ENCODE measurements at regions not wholly inside any gene's neighbourhood (a gene's known extent, or its start where the extent isn't known, plus 50 kb on each side); places are given as distances from the start of the nearest gene placed in this dataset.

DNA sequence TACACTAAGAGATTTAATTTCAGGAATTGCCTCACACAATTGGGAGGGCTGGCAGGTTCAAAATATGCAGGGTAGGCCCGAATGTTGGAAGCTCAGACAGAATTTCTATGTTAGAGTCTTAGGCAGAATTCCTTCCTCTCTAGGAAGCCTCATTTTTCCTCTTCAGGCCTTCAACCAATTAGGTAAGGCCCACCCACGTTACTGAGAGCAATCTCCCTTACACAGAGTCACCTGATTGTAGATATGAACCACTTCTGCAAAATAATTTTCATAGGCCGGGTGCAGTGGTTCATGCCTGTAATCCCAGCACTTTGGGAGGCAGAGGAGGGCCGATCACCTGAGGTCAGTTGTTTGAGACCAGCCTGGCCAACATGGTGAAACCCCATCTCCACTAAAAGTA lies 50.2 kb upstream of the HIVEP1 start:
- ChIA-PET CTCF (no interaction called here), POLR2A (no interaction called here)
- intact Hi-C loops (cut with micrococcal nuclease), result no loop called here
- Mint-ChIP-seq H3K27me3 (no peaks in the 10 kb centered on the region), H3K9me3 (peaks cover under 1% of the 10 kb centered on the region), H3K36me3 (no peaks in the 10 kb centered on the region), H3K27ac (no peak overlapping the region), H3K4me1 (ENCODE audit: low read depth) (no peaks in the 10 kb centered on the region), H3K4me3 (no peak overlapping the region)
- DNase-seq, result no peak

DNA sequence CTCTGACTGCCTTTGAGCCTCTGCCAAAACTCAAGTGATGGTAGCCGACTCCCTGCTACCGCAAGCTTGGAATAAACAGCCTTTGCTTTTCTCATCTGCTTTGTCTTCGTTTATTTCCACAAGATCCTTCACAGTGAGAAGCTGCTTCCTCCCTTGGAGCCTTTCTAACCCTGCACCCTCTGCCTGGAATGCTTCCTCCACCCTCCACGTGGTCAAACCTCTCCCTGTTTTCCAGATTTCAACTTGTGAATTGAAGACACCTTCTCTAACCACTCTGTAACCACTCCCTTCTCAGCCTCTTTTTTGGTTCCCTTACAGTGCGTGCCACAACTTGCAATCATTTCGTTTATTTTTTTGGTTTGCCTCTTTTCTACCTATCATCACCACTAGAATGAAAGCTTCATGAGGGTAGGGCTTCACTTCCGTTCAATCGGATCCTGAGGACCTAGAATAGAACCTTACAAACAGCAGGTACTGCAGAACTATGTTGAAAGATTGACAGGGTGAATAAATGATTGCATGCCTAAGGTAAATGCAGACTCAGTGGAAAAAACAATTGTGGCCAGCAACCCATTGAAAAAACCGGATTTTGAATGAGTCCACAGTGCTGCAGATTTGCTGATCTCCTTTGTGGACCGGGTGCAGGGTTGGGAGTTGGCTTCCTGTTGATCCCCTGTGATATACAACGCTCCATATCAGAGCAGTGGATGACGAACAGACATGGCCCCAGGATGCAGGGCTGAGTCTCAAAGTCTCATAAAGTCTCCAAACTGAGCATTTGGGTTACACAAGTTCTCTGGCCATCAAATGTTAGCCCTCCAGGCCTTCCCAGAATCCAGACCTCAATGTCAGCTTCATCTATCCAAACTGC lies 51.0 kb upstream of the HIVEP1 start:
- intact Hi-C loops (cut with micrococcal nuclease), result no loop called here
- H3K27me3 Mint-ChIP-seq, result no peaks in the 10 kb centered on the region
- DNase-seq, result no peak
- ChIA-PET CTCF (interaction anchor here (0.7 kb wide), 1 partner anchor 13 kb away, joined by 3 read pairs; no protein-coding TSS in a partner anchor), POLR2A (no interaction called here)
- H3K36me3 Mint-ChIP-seq, result no peaks in the 10 kb centered on the region
- no peaks in the 10 kb centered on the region for H3K4me1 Mint-ChIP-seq (ENCODE audit: low read depth)
- no peak overlapping the region for H3K4me3 Mint-ChIP-seq
- H3K9me3 Mint-ChIP-seq, result peaks cover 4% of the 10 kb centered on the region
- H3K27ac Mint-ChIP-seq, result no peak overlapping the region

DNA sequence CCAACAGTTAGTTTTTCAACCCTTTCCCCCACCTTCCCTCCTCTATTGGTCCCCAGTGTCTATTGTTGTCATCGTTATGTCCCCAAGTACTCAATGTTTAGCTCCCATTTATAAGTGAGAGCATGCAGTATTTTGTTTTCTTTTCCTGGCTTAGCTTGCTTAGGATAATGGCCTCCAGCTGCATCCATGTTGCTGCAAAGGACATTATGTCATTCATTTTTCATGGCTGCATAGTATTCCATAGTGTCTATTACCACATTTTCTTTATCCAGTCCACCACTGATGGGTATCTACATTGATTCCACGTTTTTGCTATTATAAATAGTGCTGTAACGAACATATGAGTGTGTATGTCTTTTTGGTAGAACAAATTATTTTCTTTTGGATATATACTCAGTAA lies 55.3 kb upstream of the HIVEP1 start:
- Mint-ChIP-seq H3K27me3 (no peaks in the 10 kb centered on the region), H3K27ac (no peak overlapping the region), H3K4me3 (no peak overlapping the region), H3K4me1 (ENCODE audit: low read depth) (no peaks in the 10 kb centered on the region), H3K9me3 (peaks cover 4% of the 10 kb centered on the region), H3K36me3 (no peaks in the 10 kb centered on the region)
- no peak for DNase-seq
- intact Hi-C loops (cut with micrococcal nuclease), result no loop called here
- ChIA-PET CTCF (no interaction called here), POLR2A (no interaction called here)

DNA sequence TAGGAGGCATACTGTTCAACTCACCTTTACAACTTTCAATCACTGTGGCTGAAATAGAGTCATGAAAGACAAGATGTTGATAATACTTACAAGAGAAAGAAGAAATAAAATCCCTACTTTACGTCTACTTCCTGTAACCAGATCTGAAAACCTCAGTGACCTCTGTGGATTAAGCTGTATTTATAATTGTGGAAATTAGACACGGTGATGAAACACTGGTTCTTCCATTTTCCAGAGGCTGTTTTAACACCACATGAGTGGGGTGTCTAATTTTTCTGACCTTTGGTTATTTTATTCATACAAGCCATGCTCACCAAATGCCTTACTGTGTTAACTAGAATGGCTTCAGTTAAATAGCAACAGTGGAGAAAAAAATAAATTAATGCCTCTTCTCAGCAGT lies 58.5 kb upstream of the HIVEP1 start:
- ChIA-PET POLR2A (no interaction called here), CTCF (interaction anchor here (0.6 kb wide), 1 partner anchor 337 kb away, joined by 3 read pairs; no protein-coding TSS in a partner anchor)
- Mint-ChIP-seq H3K9me3 (peaks cover 4% of the 10 kb centered on the region), H3K27ac (no peak overlapping the region), H3K4me3 (no peak overlapping the region), H3K36me3 (no peaks in the 10 kb centered on the region), H3K27me3 (no peaks in the 10 kb centered on the region), H3K4me1 (ENCODE audit: low read depth) (no peaks in the 10 kb centered on the region)
- no peak for DNase-seq
- intact Hi-C loops (cut with micrococcal nuclease), result no loop called here

DNA sequence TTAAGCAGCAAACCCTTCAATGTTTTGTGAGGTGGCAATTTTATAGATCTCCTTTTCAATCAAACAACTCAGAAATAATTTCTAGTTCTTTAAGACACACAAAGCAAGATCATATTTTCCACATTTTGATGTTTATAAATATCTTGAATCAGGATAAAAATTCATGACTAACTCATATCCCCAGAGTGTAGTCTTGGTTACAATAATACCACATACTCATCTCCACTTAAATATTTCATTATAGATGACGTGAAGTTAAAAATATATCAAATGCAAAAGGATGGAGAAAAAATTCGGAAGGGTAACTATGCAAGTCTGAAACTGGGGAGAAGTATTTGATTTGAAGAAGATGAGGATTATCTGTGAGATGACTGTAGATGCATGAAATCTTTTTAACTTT lies 59.8 kb upstream of the HIVEP1 start:
- Mint-ChIP-seq H3K4me3 (no peak overlapping the region), H3K9me3 (peaks cover 4% of the 10 kb centered on the region), H3K36me3 (no peaks in the 10 kb centered on the region), H3K4me1 (ENCODE audit: low read depth) (no peaks in the 10 kb centered on the region), H3K27ac (no peak overlapping the region), H3K27me3 (no peaks in the 10 kb centered on the region)
- DNase-seq, result no peak
- POLR2A ChIA-PET, result no interaction called here
- intact Hi-C loops (cut with micrococcal nuclease), result no loop called here
- CTCF ChIA-PET, result no interaction called here

DNA sequence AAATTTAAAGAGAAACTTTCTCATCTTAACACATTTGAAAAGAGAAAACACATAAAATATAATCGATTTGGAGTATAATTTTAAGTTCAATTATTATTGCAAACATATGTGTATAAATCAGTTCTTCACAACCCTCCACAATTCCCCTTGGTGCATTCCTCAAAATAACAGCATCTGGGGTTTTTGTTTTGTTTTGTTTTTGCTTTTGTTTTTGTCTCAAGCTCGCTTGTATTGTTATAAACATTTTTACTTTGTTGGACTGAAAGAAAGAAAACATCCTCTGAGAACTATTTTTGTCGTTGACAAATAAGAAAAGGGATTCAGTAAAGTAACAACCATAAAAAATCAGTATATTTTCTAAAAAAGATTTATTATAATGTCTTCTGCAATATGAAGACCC lies 60.2 kb upstream of the HIVEP1 start:
- Mint-ChIP-seq H3K4me1 (ENCODE audit: low read depth) (no peaks in the 10 kb centered on the region), H3K27ac (no peak overlapping the region), H3K36me3 (no peaks in the 10 kb centered on the region), H3K9me3 (peaks cover 3% of the 10 kb centered on the region), H3K4me3 (no peak overlapping the region), H3K27me3 (no peaks in the 10 kb centered on the region)
- no peak for DNase-seq
- ChIA-PET POLR2A (no interaction called here), CTCF (no interaction called here)
- intact Hi-C loops (cut with micrococcal nuclease), result no loop called here

DNA sequence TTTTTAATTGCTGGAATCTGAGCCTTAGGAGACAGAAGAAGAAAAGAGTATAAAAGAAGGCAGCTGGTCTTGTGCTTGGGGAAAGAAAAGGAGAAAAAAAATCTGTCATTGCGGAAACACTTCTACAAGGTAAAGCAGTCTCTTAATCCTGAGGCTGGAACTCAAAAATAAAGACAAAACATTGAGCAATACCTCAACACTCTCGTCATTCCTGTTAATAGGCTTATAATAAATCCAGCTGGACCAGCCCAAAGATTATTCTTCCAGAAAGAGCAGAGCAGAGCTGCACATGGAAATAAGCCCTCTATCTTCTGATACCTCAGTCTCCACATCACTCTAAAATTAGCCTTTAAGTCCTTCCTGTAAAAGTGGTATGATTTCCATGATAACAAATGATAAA lies 62.0 kb upstream of the HIVEP1 start:
- no peak overlapping the region for H3K4me3 Mint-ChIP-seq
- no peak for DNase-seq
- H3K27me3 Mint-ChIP-seq, result no peaks in the 10 kb centered on the region
- CTCF ChIA-PET, result no interaction called here
- no peak overlapping the region for H3K27ac Mint-ChIP-seq
- H3K36me3 Mint-ChIP-seq, result no peaks in the 10 kb centered on the region
- intact Hi-C loops (cut with micrococcal nuclease), result no loop called here
- POLR2A ChIA-PET, result no interaction called here
- no peaks in the 10 kb centered on the region for H3K9me3 Mint-ChIP-seq
- H3K4me1 Mint-ChIP-seq (ENCODE audit: low read depth), result no peaks in the 10 kb centered on the region

DNA sequence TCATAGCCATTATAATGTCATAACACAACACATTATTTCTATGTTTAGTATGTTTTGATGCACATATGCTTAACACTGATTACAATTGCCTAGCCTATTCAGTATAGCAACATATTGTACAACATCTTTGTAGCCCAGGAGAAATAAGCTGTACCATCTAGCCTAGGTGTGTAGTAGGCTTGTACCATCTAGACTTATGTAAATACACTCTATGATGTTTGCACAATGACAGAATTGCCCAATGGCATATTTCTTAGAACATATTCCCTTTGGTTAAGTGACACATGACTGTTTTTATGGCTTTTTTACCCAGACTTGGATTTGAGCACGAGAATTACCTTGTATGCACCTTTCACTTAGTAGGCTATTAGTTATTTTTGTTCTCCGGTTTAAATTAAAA lies 64.5 kb upstream of the HIVEP1 start:
- POLR2A ChIA-PET, result no interaction called here
- no peak overlapping the region for H3K27ac Mint-ChIP-seq
- intact Hi-C loops (cut with micrococcal nuclease), result no loop called here
- H3K36me3 Mint-ChIP-seq, result no peaks in the 10 kb centered on the region
- CTCF ChIA-PET, result interaction anchor here (1.0 to 1.6 kb wide), 4 partner anchors 13 to 292 kb away, joined by 3 to 4 read pairs (median 4); no protein-coding TSS in a partner anchor
- DNase-seq, result no peak
- no peaks in the 10 kb centered on the region for H3K27me3 Mint-ChIP-seq
- no peaks in the 10 kb centered on the region for H3K9me3 Mint-ChIP-seq
- peaks cover under 1% of the 10 kb centered on the region for H3K4me1 Mint-ChIP-seq (ENCODE audit: low read depth)
- no peak overlapping the region for H3K4me3 Mint-ChIP-seq

DNA sequence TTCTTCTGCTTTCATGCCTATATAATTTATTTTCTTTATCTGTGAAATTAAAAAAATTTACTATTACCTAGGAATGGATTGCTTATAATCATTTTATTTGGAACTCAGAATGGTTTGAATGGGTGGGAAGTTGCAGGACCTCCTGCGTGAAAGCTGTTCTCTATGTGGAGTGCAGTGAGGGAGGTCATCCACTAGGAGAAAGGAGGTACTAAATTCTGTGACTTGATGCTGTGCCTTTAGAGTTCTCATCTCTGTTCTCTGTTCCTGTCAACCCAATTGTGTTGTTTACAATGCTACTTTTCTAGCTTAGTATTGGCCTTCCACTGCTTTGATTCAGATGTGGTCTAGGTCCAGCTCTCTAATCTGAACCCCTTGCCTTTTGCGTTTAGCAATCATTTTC lies 65.0 kb upstream of the HIVEP1 start:
- Mint-ChIP-seq H3K27me3 (no peaks in the 10 kb centered on the region), H3K4me3 (no peak overlapping the region), H3K4me1 (ENCODE audit: low read depth) (peaks cover 6% of the 10 kb centered on the region), H3K27ac (no peak overlapping the region), H3K36me3 (no peaks in the 10 kb centered on the region), H3K9me3 (no peaks in the 10 kb centered on the region)
- ChIA-PET CTCF (interaction anchor here (1.0 to 1.6 kb wide), 3 partner anchors 14 to 291 kb away, joined by 3 to 4 read pairs (median 3); no protein-coding TSS in a partner anchor), POLR2A (no interaction called here)
- intact Hi-C loops (cut with micrococcal nuclease), result no loop called here
- no peak for DNase-seq

DNA sequence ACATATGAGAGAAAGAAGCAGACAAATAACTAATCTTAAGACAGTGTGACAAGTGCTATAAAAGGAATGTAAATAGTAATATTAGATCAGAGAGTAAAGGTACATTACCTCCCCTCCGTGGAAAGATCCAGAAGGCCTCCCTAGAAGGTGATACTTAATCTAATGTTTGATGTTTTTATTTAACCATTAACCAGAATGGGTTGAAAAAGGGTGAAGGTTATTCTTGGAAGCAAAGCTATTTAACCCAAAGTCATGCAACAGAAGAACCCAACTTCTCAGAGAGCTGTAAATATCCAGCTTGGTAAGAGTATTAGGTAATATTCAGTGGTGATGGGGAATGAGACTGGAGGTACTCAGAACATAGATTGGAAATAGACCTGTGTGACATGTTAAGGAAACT lies 68.0 kb upstream of the HIVEP1 start:
- POLR2A ChIA-PET, result no interaction called here
- Mint-ChIP-seq H3K4me3 (no peak overlapping the region), H3K36me3 (no peaks in the 10 kb centered on the region), H3K27me3 (no peaks in the 10 kb centered on the region), H3K27ac (no peak overlapping the region), H3K9me3 (no peaks in the 10 kb centered on the region), H3K4me1 (ENCODE audit: low read depth) (peaks cover 7% of the 10 kb centered on the region)
- DNase-seq, result no peak
- intact Hi-C loops (cut with micrococcal nuclease), result no loop called here
- CTCF ChIA-PET, result no interaction called here

DNA sequence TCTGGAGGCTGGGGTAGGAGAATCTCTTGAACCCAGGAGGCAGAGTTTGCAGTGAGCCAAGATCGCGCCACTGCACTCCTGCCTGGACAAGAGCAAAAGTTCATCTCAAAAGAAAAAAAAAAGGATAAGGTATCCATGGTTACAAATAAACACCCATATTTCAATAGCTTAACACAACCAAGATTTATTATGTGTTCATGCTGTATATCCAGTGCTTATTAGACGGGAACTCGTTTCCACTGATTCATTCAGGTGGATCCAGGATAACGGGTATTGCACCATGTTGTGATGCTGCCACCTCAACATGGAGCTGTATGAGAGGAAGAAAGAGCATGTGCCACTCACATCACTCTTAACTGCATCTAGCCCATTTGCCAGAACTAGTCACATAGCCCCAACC lies 69.1 kb upstream of the HIVEP1 start:
- CTCF ChIA-PET, result interaction anchor here (0.6 kb wide), 1 partner anchor 249 kb away, joined by 3 read pairs; no protein-coding TSS in a partner anchor

DNA sequence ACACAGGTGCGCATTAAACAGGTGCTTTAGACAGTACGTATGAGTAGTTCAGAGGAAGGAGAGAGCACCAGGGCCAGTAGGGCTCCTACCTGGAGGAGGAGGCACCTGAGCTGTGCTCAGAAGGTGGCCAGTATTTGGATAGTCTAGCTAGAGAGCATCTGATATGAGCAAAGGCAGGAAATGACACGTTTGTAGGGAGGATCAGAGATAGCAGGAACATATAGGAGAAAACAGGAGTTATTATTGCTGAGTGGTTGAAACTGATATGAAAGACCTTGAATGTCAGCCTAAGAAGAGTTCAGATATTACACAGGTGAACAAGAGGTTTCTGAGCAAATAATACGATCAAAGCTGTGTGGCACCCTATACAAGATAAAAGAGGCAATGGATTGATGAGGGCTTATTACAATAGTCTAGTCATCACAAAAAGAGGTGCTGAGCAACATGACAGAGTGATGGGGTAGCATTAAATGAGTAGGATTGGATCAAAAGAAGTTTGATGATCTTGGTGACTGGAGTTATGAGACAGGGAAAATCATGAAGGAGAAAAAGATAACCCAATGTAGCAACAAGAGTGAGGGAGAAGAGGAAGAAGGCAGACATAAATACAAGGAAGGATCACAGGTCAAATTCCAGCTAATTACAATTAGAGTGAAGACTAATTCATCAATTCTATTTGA lies 69.8 kb upstream of the HIVEP1 start:
- no peak for DNase-seq
- H3K27ac Mint-ChIP-seq, result no peak overlapping the region
- ChIA-PET POLR2A (no interaction called here), CTCF (interaction anchor here (0.6 kb wide), 1 partner anchor 27 kb away, joined by 3 read pairs; no protein-coding TSS in a partner anchor)
- H3K36me3 Mint-ChIP-seq, result no peaks in the 10 kb centered on the region
- intact Hi-C loops (cut with micrococcal nuclease), result no loop called here
- H3K4me3 Mint-ChIP-seq, result no peak overlapping the region
- no peaks in the 10 kb centered on the region for H3K27me3 Mint-ChIP-seq
- peaks cover 7% of the 10 kb centered on the region for H3K4me1 Mint-ChIP-seq (ENCODE audit: low read depth)
- no peaks in the 10 kb centered on the region for H3K9me3 Mint-ChIP-seq

More for the DNA sequence above, 69.1 kb upstream of the HIVEP1 start:
- H3K36me3 Mint-ChIP-seq, result no peaks in the 10 kb centered on the region
- H3K27ac Mint-ChIP-seq, result no peak overlapping the region
- no peak for DNase-seq
- H3K4me3 Mint-ChIP-seq, result no peak overlapping the region
- H3K4me1 Mint-ChIP-seq (ENCODE audit: low read depth), result peaks cover 7% of the 10 kb centered on the region
- POLR2A ChIA-PET, result no interaction called here
- intact Hi-C loops (cut with micrococcal nuclease), result no loop called here
- no peaks in the 10 kb centered on the region for H3K27me3 Mint-ChIP-seq
- no peaks in the 10 kb centered on the region for H3K9me3 Mint-ChIP-seq

Measured in activated CD4-positive, alpha-beta memory T cell treated with anti-CD3 and anti-CD28 coated beads for 36 hours (primary cell).